Fibroblast of lung (primary cell): ENCODE measurements at regions not wholly inside any gene's neighbourhood (a gene's known extent, or its start where the extent isn't known, plus 50 kb on each side); places are given as distances from the start of the nearest gene placed in this dataset.

ENCODE experiments used
- DNase-seq, 2 donors: peaks; one replicate each; pipeline versions ENCODE4 v3.0.0 to v3.0.0-alpha.2; 2010; ENCODE audit warnings: low read depth in 2 of 2
- H2AFZ ChIP-seq: 2 replicates; pipeline ENCODE4 v1.5.1; 2012; ENCODE audit warnings: low read length, control low read depth, inconsistent platforms
- H3K27ac ChIP-seq: 2 replicates; pipeline ENCODE4 v1.5.1; 2011; ENCODE audit warnings: low read length, control low read depth; ENCODE audit not compliant: insufficient read depth
- H3K27me3 ChIP-seq: 2 replicates; pipeline ENCODE4 v1.5.1; 2011; ENCODE audit warnings: mild to moderate bottlenecking, low read length; ENCODE audit not compliant: control insufficient read depth, insufficient read depth
- H3K36me3 ChIP-seq: 2 replicates; pipeline ENCODE4 v1.5.1; 2011; ENCODE audit warnings: low read length; ENCODE audit not compliant: control insufficient read depth, insufficient read depth
- H3K4me1 ChIP-seq: 2 replicates; pipeline ENCODE4 v1.5.1; 2011; ENCODE audit warnings: low read length; ENCODE audit not compliant: control insufficient read depth, insufficient read depth; ENCODE audit errors: extremely low read depth
- H3K4me2 ChIP-seq: 2 replicates; pipeline ENCODE4 v1.5.1; 2011; ENCODE audit warnings: low read length, control low read depth; ENCODE audit not compliant: insufficient read depth; ENCODE audit errors: extremely low read depth
- H3K4me3 ChIP-seq, 4 experiments: fragments of 200-600 bp in 1 of 4; sonication (generic) in 1 of 4; replicated peaks in 1 of 4; 2 replicates each; pipeline ENCODE4 v1.5.1; 2011 to 2016; ENCODE audit warnings: low read length in 4 of 4, low read depth in 3 of 4, mild to moderate bottlenecking in 3 of 4, control low read depth in 2 of 4, inconsistent platforms in 1 of 4, mixed read lengths in 1 of 4; ENCODE audit not compliant: insufficient read depth in 1 of 4; ENCODE audit errors: control extremely low read depth in 1 of 4
- H3K79me2 ChIP-seq: 2 replicates; pipeline ENCODE4 v1.5.1; 2012; ENCODE audit warnings: mild to moderate bottlenecking, low read length, inconsistent platforms; ENCODE audit not compliant: control insufficient read depth, insufficient read depth
- H3K9ac ChIP-seq: 2 replicates; pipeline ENCODE4 v1.5.1; 2011; ENCODE audit warnings: mild to moderate bottlenecking, low read length, control low read depth; ENCODE audit not compliant: insufficient read depth
- H3K9me3 ChIP-seq: 2 replicates; pipeline ENCODE4 v1.5.1; 2012; ENCODE audit warnings: low read depth, low read length; ENCODE audit not compliant: control insufficient read depth, insufficient read depth
- H4K20me1 ChIP-seq: 2 replicates; pipeline ENCODE4 v1.5.1; 2011; ENCODE audit warnings: low read length; ENCODE audit not compliant: control insufficient read depth, insufficient read depth; ENCODE audit errors: extremely low read depth
- EZH2 ChIP-seq: IDR thresholded peaks from 2 replicates; pipeline ENCODE4 v1.5.1; 2012; ENCODE audit warnings: low read length, control low read depth, mild to moderate bottlenecking; ENCODE audit errors: missing control alignments
- TF ChIP-seq, protein P1 (sequence below), 2 donors: IDR thresholded peaks in 1 of 2; conservative IDR thresholded peaks in 1 of 2; 1 replicate in 1 of 2; 2 replicates in 1 of 2; pipeline ENCODE4 v1.5.1; 2011 to 2012; ENCODE audit warnings: low read length in 2 of 2, control low read depth in 1 of 2, inconsistent platforms in 1 of 2, low read depth in 1 of 2, mild to moderate bottlenecking in 1 of 2

DNA sequence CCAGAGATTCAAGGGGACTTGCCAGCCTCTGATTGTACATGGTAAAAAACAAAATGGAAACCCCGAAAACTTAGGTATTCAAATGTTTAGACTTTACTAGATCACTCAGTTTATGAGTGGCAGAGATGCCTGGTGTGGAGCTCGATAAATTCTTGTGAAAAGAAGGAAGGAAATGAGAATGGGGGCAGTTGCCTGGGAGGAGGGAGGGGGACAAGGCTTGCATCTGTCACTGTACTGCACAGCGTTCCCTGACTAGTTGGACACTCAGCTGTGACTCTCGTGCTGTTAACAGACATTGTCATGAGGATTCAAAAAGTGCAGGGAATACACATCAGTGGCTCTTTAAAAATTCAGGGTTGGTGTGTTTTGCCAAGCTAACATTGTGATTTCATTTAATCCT lies 232.9 kb downstream of the ZIC5 start:
- no peak overlapping the region for H2AFZ ChIP-seq
- no peaks in the 10 kb centered on the region for H3K27me3 ChIP-seq
- no peak overlapping the region for H3K9ac ChIP-seq
- H3K27ac ChIP-seq = no peak overlapping the region
- H3K4me2 ChIP-seq = no peak overlapping the region
- no peaks in the 10 kb centered on the region for H3K79me2 ChIP-seq
- H4K20me1 ChIP-seq = no peaks in the 10 kb centered on the region
- no peaks in the 10 kb centered on the region for H3K4me1 ChIP-seq
- no peaks in the 10 kb centered on the region for H3K36me3 ChIP-seq
- no peak overlapping the region for H3K4me3 ChIP-seq
- DNase-seq = no peak
- TF ChIP-seq, protein P1, sequence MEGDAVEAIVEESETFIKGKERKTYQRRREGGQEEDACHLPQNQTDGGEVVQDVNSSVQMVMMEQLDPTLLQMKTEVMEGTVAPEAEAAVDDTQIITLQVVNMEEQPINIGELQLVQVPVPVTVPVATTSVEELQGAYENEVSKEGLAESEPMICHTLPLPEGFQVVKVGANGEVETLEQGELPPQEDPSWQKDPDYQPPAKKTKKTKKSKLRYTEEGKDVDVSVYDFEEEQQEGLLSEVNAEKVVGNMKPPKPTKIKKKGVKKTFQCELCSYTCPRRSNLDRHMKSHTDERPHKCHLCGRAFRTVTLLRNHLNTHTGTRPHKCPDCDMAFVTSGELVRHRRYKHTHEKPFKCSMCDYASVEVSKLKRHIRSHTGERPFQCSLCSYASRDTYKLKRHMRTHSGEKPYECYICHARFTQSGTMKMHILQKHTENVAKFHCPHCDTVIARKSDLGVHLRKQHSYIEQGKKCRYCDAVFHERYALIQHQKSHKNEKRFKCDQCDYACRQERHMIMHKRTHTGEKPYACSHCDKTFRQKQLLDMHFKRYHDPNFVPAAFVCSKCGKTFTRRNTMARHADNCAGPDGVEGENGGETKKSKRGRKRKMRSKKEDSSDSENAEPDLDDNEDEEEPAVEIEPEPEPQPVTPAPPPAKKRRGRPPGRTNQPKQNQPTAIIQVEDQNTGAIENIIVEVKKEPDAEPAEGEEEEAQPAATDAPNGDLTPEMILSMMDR (conservative IDR thresholded peaks at IDR 0.05 in 1 of 2, IDR thresholded peaks at IDR 0.05 in 1 of 2; ENCODE audit: low read depth in 1 of 2, low read length in 2 of 2) = no peak
- no peak for TF ChIP-seq EZH2
- no peaks in the 10 kb centered on the region for H3K9me3 ChIP-seq

DNA sequence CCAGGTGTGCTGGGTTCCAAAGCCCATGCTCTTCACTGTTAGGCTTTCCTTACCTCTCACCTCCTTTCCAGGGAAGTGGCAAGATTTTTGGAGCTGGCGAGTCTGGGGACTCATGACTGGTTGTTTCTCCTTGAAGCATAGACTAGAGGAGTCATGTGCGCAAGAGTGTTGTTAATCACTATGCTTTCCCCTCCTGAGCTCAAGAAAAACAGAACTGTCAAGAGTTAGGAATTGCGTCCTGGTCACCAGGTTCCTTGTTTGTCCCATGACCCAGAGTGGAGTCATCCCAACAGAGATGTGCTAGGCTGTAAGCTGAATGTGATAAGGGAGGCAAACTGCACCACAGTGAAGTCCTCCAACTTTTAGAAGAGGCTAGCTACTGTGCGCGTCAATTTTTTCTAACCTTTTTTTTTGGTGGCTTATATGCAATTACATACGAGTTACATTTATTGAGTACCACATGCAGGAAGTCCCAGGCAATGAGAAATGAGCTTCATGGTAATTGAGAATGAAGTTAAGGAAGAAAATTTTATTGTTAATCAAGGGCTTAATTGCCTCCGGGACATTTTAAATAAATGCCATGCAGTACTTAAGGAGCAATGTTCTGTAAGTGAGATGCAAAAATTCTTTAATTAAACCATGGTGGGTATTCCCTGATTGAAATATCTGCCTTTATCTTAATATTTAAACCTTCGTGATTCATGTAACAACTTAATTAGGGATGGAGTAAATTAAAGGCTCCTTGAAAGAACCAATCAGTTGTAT lies 233.9 kb downstream of the ZIC5 start:
- Histone ChIP-seq H3K9me3 (no peaks in the 10 kb centered on the region), H2AFZ (no peak overlapping the region), H3K79me2 (no peaks in the 10 kb centered on the region), H4K20me1 (no peaks in the 10 kb centered on the region), H3K4me1 (no peaks in the 10 kb centered on the region), H3K27me3 (no peaks in the 10 kb centered on the region), H3K36me3 (no peaks in the 10 kb centered on the region), H3K4me2 (no peak overlapping the region), H3K9ac (no peak overlapping the region), H3K27ac (no peak overlapping the region), H3K4me3 (no peak overlapping the region)
- no peak for DNase-seq
- TF ChIP-seq EZH2 = no peak
- TF ChIP-seq, protein P1 (conservative IDR thresholded peaks at IDR 0.05 in 1 of 2, IDR thresholded peaks at IDR 0.05 in 1 of 2; ENCODE audit: low read depth in 1 of 2, low read length in 2 of 2) = no peak

DNA sequence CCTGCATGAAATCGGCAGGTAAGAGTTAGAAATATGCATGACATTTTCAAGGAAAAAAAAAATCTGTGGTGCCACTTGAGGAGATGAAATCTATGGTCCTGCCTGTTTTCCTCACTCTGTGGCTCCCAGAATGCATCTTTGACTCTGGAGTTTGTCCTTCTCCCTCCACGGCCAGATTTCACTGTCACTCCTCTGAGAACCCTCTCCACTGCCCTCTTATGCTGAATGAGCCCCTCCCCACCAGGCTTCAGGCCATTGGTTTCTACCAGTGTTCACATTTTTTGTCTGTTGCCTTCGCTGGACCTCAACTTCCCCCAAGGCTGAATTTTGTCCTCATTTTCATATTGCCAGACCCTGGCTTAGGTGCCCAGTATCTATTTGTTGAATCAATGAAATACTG lies 235.0 kb downstream of the ZIC5 start:
- TF ChIP-seq EZH2 = no peak
- TF ChIP-seq, protein P1 (conservative IDR thresholded peaks at IDR 0.05 in 1 of 2, IDR thresholded peaks at IDR 0.05 in 1 of 2; ENCODE audit: low read depth in 1 of 2, low read length in 2 of 2) = no peak

More for the DNA sequence above, 235.0 kb downstream of the ZIC5 start:
- no peaks in the 10 kb centered on the region for H3K79me2 ChIP-seq
- no peak overlapping the region for H3K4me2 ChIP-seq
- no peak overlapping the region for H2AFZ ChIP-seq
- H3K4me3 ChIP-seq = no peak overlapping the region
- no peak overlapping the region for H3K9ac ChIP-seq
- no peaks in the 10 kb centered on the region for H3K36me3 ChIP-seq
- no peaks in the 10 kb centered on the region for H3K4me1 ChIP-seq
- DNase-seq = no peak
- no peaks in the 10 kb centered on the region for H3K9me3 ChIP-seq
- H3K27me3 ChIP-seq = no peaks in the 10 kb centered on the region
- H4K20me1 ChIP-seq = no peaks in the 10 kb centered on the region
- H3K27ac ChIP-seq = no peak overlapping the region
